ENCODE measurements at regions not wholly inside any gene's neighbourhood (a gene's known extent, or its start where the extent isn't known, plus 50 kb on each side); places are given as distances from the start of the nearest gene placed in this dataset.

DNA sequence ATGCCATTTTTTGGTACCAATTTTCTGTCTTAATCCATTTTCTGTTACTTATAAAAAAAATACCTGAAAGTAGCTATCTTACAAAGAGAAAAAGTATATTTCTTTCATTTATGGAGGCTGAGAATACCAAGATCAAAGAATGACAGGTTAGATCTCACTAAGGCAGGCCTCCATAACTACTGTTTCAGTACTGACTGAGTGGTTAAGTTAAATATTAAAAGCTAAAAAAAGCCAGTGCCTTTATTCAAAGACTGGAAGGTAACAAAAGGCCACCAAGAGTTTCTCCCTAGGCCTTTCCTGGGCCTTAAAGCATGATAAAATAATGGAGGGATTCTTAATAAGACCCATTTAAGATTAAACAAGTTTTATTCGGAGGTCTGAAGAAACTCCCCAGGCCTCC is 687.7 kb upstream of the ADGRL4 start:
- TF ChIP-seq EZH2 (IDR thresholded peaks at IDR 0.05; ENCODE audit: borderline replicate concordance, low read depth, low read length, poor library complexity, severe bottlenecking): no peak
- TF ChIP-seq, protein P1, sequence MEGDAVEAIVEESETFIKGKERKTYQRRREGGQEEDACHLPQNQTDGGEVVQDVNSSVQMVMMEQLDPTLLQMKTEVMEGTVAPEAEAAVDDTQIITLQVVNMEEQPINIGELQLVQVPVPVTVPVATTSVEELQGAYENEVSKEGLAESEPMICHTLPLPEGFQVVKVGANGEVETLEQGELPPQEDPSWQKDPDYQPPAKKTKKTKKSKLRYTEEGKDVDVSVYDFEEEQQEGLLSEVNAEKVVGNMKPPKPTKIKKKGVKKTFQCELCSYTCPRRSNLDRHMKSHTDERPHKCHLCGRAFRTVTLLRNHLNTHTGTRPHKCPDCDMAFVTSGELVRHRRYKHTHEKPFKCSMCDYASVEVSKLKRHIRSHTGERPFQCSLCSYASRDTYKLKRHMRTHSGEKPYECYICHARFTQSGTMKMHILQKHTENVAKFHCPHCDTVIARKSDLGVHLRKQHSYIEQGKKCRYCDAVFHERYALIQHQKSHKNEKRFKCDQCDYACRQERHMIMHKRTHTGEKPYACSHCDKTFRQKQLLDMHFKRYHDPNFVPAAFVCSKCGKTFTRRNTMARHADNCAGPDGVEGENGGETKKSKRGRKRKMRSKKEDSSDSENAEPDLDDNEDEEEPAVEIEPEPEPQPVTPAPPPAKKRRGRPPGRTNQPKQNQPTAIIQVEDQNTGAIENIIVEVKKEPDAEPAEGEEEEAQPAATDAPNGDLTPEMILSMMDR (conservative IDR thresholded peaks at IDR 0.05; ENCODE audit: low read depth, low read length): no peak

DNA sequence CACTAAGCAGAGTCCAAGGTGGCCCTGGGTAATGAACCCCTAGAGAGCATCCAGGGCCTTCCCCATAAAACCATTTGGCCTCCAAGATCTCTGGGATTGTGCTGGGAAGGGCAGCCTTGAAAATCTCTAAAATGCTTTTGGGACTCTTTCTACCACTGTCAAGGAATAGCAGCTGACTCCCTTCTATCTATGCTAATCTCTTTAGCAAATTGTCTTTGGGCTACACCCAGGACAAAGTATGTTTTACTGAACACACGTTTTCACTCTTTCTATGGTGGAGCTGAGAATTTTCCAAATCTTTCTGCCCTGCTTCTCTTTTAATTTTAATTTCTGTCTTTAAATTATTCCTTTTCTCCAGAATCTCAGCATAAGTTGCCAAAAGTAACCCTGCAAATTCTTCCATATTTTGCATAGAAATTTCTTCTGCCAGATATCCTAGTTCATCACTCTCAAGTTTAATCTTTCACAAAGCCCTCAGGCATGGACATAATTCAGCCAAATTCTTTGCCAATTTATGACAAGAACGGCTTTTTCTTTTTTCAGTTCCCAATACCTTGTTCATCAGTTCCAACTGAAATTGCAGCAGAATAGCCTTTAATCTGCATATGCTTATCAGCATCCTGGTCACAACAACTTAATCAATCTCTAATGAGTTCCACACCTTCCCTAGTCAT is 687.0 kb upstream of the ADGRL4 start:
- Histone ChIP-seq H3K4me1 (ENCODE audit: insufficient read depth, low read length, poor library complexity, severe bottlenecking) (no peaks in the 10 kb centered on the region), H3K9me3 (ENCODE audit: low read depth, low read length, poor library complexity, severe bottlenecking) (no peaks in the 10 kb centered on the region), H3K36me3 (ENCODE audit: insufficient read depth, low read length, poor library complexity, severe bottlenecking) (no peaks in the 10 kb centered on the region), H3K27ac (ENCODE audit: low read depth, low read length, poor library complexity, severe bottlenecking) (no peak overlapping the region), H3K27me3 (replicated peaks; ENCODE audit: insufficient read depth, low read depth, low read length, poor library complexity) (no peaks in the 10 kb centered on the region), H3K4me3 (ENCODE audit: low read depth, low read length, poor library complexity, severe bottlenecking) (no peak overlapping the region)
- POLR2A ChIA-PET (ENCODE audit: low non-redundant PET): no interaction called here
- intact Hi-C loops (cut with micrococcal nuclease; ENCODE audit: unreplicated experiment): no loop called here
- no TSS peak for BruUV-seq (replicated peaks)
- no peak for DNase-seq (ENCODE audit: low spot score)
- CTCF ChIA-PET: no interaction called here
- no peak for TF ChIP-seq EZH2 (IDR thresholded peaks at IDR 0.05; ENCODE audit: borderline replicate concordance, low read depth, low read length, poor library complexity, severe bottlenecking)
- TF ChIP-seq, protein P1 (conservative IDR thresholded peaks at IDR 0.05; ENCODE audit: low read depth, low read length): no peak

More for the DNA sequence above, 687.7 kb upstream of the ADGRL4 start:
- ChIA-PET CTCF (no interaction called here), POLR2A (ENCODE audit: low non-redundant PET) (no interaction called here)
- no peak overlapping the region for H3K4me3 ChIP-seq (ENCODE audit: low read depth, low read length, poor library complexity, severe bottlenecking)
- no peak overlapping the region for H3K27ac ChIP-seq (ENCODE audit: low read depth, low read length, poor library complexity, severe bottlenecking)
- H3K9me3 ChIP-seq (ENCODE audit: low read depth, low read length, poor library complexity, severe bottlenecking): no peaks in the 10 kb centered on the region
- no TSS peak for BruUV-seq (replicated peaks)
- no peaks in the 10 kb centered on the region for H3K27me3 ChIP-seq (replicated peaks; ENCODE audit: insufficient read depth, low read depth, low read length, poor library complexity)
- no peaks in the 10 kb centered on the region for H3K36me3 ChIP-seq (ENCODE audit: insufficient read depth, low read length, poor library complexity, severe bottlenecking)
- H3K4me1 ChIP-seq (ENCODE audit: insufficient read depth, low read length, poor library complexity, severe bottlenecking): no peaks in the 10 kb centered on the region
- intact Hi-C loops (cut with micrococcal nuclease; ENCODE audit: unreplicated experiment): no loop called here
- DNase-seq (ENCODE audit: low spot score): no peak

DNA sequence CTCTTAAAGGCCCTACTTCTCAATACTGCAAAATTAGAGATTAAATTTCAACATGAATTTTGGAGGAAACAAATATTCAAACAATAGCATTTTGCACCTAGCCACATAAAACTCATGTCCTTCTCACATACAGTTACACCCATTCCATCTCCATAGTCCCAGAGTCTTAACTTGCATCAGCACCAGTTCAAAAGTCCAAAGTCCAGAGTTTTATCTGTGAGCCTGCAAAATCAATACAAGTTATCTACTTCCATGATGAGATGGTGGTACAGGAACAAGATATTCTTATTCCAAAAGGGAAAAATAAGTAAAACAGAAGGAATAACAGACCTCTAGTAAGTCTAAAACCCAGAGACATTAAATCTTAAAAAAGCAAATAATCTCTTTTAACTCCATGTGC is 686.0 kb upstream of the ADGRL4 start:
- H3K4me1 ChIP-seq (ENCODE audit: insufficient read depth, low read length, poor library complexity, severe bottlenecking): no peaks in the 10 kb centered on the region
- no peak overlapping the region for H3K27ac ChIP-seq (ENCODE audit: low read depth, low read length, poor library complexity, severe bottlenecking)
- no peaks in the 10 kb centered on the region for H3K27me3 ChIP-seq (replicated peaks; ENCODE audit: insufficient read depth, low read depth, low read length, poor library complexity)
- TF ChIP-seq EZH2 (IDR thresholded peaks at IDR 0.05; ENCODE audit: borderline replicate concordance, low read depth, low read length, poor library complexity, severe bottlenecking): no peak
- TF ChIP-seq, protein P1 (conservative IDR thresholded peaks at IDR 0.05; ENCODE audit: low read depth, low read length): no peak
- H3K9me3 ChIP-seq (ENCODE audit: low read depth, low read length, poor library complexity, severe bottlenecking): no peaks in the 10 kb centered on the region
- POLR2A ChIA-PET (ENCODE audit: low non-redundant PET): no interaction called here
- H3K4me3 ChIP-seq (ENCODE audit: low read depth, low read length, poor library complexity, severe bottlenecking): no peak overlapping the region
- intact Hi-C loops (cut with micrococcal nuclease; ENCODE audit: unreplicated experiment): no loop called here
- no peaks in the 10 kb centered on the region for H3K36me3 ChIP-seq (ENCODE audit: insufficient read depth, low read length, poor library complexity, severe bottlenecking)
- DNase-seq (ENCODE audit: low spot score): no peak
- BruUV-seq (replicated peaks): no TSS peak
- CTCF ChIA-PET: no interaction called here

Data from A673 (cell line).